Epithelial cell of esophagus (primary cell): ENCODE measurements at regions not wholly inside any gene's neighbourhood (a gene's known extent, or its start where the extent isn't known, plus 50 kb on each side); places are given as distances from the start of the nearest gene placed in this dataset.
"Not testable (repeated sequence)": the region's sequence is repeated elsewhere in the genome, so short reads cannot be mapped to it uniquely, and the experiment has no call there.

Experiments used
- DNase-seq: peaks from one replicate; pipeline ENCODE4 v3.0.0; 2010; ENCODE audit warnings: low read depth
- H3K4me3 ChIP-seq: 2 replicates; pipeline ENCODE4 v1.5.1; 2011; ENCODE audit warnings: mild to moderate bottlenecking, low read length, control low read depth
- CTCF ChIP-seq: IDR thresholded peaks from 2 replicates; pipeline ENCODE4 v1.5.1; 2011; ENCODE audit warnings: low read depth, mild to moderate bottlenecking, low read length, control low read depth, inconsistent platforms; ENCODE audit not compliant: insufficient read depth; ENCODE audit errors: missing control alignments

- TF ChIP-seq CTCF: no peak
- peak; percentile 47 for DNase-seq
- peak overlapping the region; percentile 47 for H3K4me3 ChIP-seq
These were observed 196.9 kb upstream of the ZNF184 start for GRCh38 chr6:27669624-27670301.

- no peak for DNase-seq
- no peak for TF ChIP-seq CTCF
- H3K4me3 ChIP-seq: peak overlapping the region; percentile 47
These were observed 196.4 kb upstream of the ZNF184 start for GRCh38 chr6:27669295-27669623.

- DNase-seq: peak; percentile 87
- TF ChIP-seq CTCF: no peak
- peak overlapping the region; percentile 47 for H3K4me3 ChIP-seq
These were observed 195.8 kb upstream of the ZNF184 start for GRCh38 chr6:27668442-27669294.

GRCh38 chr6:27667657-27668441 lies 194.9 kb upstream of the ZNF184 start:
- H3K4me3 ChIP-seq: peak overlapping the region; percentile 47
- TF ChIP-seq CTCF: no peak
- peak; percentile 44 for DNase-seq

GRCh38 chr6:27667016-27667656 lies 194.2 kb upstream of the ZNF184 start:
- DNase-seq: no peak
- TF ChIP-seq CTCF: no peak
- H3K4me3 ChIP-seq: peak overlapping the region; percentile 47

GRCh38 chr6:27662769-27663168 lies 189.9 kb upstream of the ZNF184 start:
- TF ChIP-seq CTCF: no peak
- DNase-seq: no peak
- no peak overlapping the region for H3K4me3 ChIP-seq

- DNase-seq, H3K4me3 ChIP-seq: not testable (repeated sequence)
These were observed 189.3 kb upstream of the ZNF184 start for GRCh38 chr6:27662212-27662611.

GRCh38 chr6:27653143-27653825 lies 180.4 kb upstream of the ZNF184 start:
- DNase-seq, H3K4me3 ChIP-seq: not testable (repeated sequence)
